SK-N-SH (cell line): ENCODE measurements at regions not wholly inside any gene's neighbourhood (a gene's known extent, or its start where the extent isn't known, plus 50 kb on each side); places are given as distances from the start of the nearest gene placed in this dataset.

Source experiments
- CTCF ChIA-PET: fragments of 300-600, 350-600 bp; formaldehyde crosslinking; extraction: SDS; loops from one replicate; lab custom pipeline; 2021; lab: Yijun Ruan, JAX
- POLR2A ChIA-PET: fragments of 350-600 bp; sonication (Branson Sonifier 250); formaldehyde crosslinking; extraction: SDS; loops from one replicate; lab custom pipeline; 2020; ENCODE audit warnings: antibody characterized with exemption, inconsistent platforms; lab: Yijun Ruan, JAX
- DNase-seq: peaks from one replicate; pipeline ENCODE4 v3.0.0; 2012
- H2AFZ ChIP-seq: fragments of 200-600 bp; sonication (generic); 2 replicates; pipeline ENCODE4 v1.8.1; 2016; ENCODE audit warnings: antibody characterized with exemption, mild to moderate bottlenecking, low read depth
- H3F3A ChIP-seq: fragments of 200-600 bp; sonication (generic); replicated peaks from 2 replicates; pipeline ENCODE3; 2016; ENCODE audit warnings: antibody characterized with exemption, mild to moderate bottlenecking; ENCODE audit not compliant: insufficient read depth
- H3K27ac ChIP-seq, 2 experiments: fragments of 200-500 bp in 1 of 2; fragments of 200-600 bp in 1 of 2; sonication (Bioruptor generic) in 1 of 2; sonication (generic), shearing (Covaris generic) in 1 of 2; 2 replicates each; pipeline versions ENCODE4 v1.5.1 to v1.6.1; 2014 to 2016; ENCODE audit warnings: low read depth in 2 of 2, inconsistent platforms in 1 of 2, low read length in 1 of 2, mild to moderate bottlenecking in 1 of 2, mixed read lengths in 1 of 2
- H3K27me3 ChIP-seq: fragments of 200-600 bp; sonication (generic), shearing (Covaris generic); 2 replicates; pipeline ENCODE4 v1.6.1; 2016; ENCODE audit warnings: mixed run types; ENCODE audit not compliant: insufficient read depth
- H3K36me3 ChIP-seq, 2 experiments: fragments of 200-500 bp in 1 of 2; fragments of 200-600 bp in 1 of 2; sonication (Bioruptor generic) in 1 of 2; sonication (generic) in 1 of 2; replicated peaks in 1 of 2; 2 replicates each; pipeline versions ENCODE3 to v1.5.1; 2014 to 2016; ENCODE audit warnings: low read length in 1 of 2, mild to moderate bottlenecking in 1 of 2; ENCODE audit not compliant: insufficient read depth in 2 of 2, control insufficient read depth in 1 of 2
- H3K4me1 ChIP-seq, 2 experiments: fragments of 200-500 bp in 1 of 2; fragments of 200-600 bp in 1 of 2; sonication (Bioruptor generic) in 1 of 2; sonication (generic), shearing (Covaris generic) in 1 of 2; 2 replicates each; pipeline versions ENCODE4 v1.5.1 to v1.6.1; 2014 to 2016; ENCODE audit warnings: low read depth in 1 of 2, low read length in 1 of 2, mixed run types in 1 of 2; ENCODE audit not compliant: insufficient read depth in 2 of 2, control insufficient read depth in 1 of 2
- H3K4me2 ChIP-seq: fragments of 200-600 bp; sonication (generic), shearing (Covaris generic); 2 replicates; pipeline ENCODE4 v1.6.1; 2017; ENCODE audit warnings: mixed run types
- H3K4me3 ChIP-seq, 2 experiments: fragments of 200-500 bp in 1 of 2; fragments of 200-600 bp in 1 of 2; sonication (Bioruptor generic) in 1 of 2; sonication (generic), shearing (Covaris generic) in 1 of 2; 2 replicates each; pipeline versions ENCODE4 v1.5.1 to v1.8.1; 2014 to 2016; ENCODE audit warnings: low read depth in 2 of 2, inconsistent platforms in 1 of 2, low read length in 1 of 2, mild to moderate bottlenecking in 1 of 2, mixed read lengths in 1 of 2, moderate library complexity in 1 of 2
- H3K79me2 ChIP-seq: fragments of 200-600 bp; sonication (generic); 2 replicates; pipeline ENCODE4 v1.8.1; 2017; ENCODE audit warnings: mild to moderate bottlenecking; ENCODE audit not compliant: insufficient read depth
- H3K9ac ChIP-seq: fragments of 200-600 bp; sonication (generic); 2 replicates; pipeline ENCODE4 v1.6.1; 2017; ENCODE audit warnings: mixed run types
- H3K9me2 ChIP-seq: fragments of 200-600 bp; sonication (generic); 2 replicates; pipeline ENCODE4 v1.6.1; 2017; ENCODE audit warnings: mixed run types
- H3K9me3 ChIP-seq: fragments of 200-600 bp; sonication (generic); 2 replicates; pipeline ENCODE4 v1.6.1; 2017; ENCODE audit warnings: mixed run types, mild to moderate bottlenecking, moderate library complexity
- H4K20me1 ChIP-seq: fragments of 200-600 bp; sonication (generic); 2 replicates; pipeline ENCODE4 v1.6.1; 2017; ENCODE audit warnings: mild to moderate bottlenecking, mixed run types; ENCODE audit not compliant: insufficient read depth
- CHD2 ChIP-seq: fragments of 150-350 bp; IDR thresholded peaks from 2 replicates; pipeline ENCODE4 v1.6.1; 2018; ENCODE audit warnings: low read length; ENCODE audit not compliant: partially characterized antibody
- EP300 ChIP-seq, 2 experiments: IDR thresholded peaks; 2 replicates each; pipeline versions ENCODE4 v1.4.0 to v1.6.1; 2012; ENCODE audit warnings: borderline replicate concordance in 1 of 2, low read depth in 1 of 2, low read length in 1 of 2
- EZH2phosphoT487 ChIP-seq: fragments of 200-600 bp; sonication (generic); IDR thresholded peaks from 2 replicates; pipeline ENCODE4 v1.6.1; 2017; ENCODE audit warnings: low read depth, mixed run types, mild to moderate bottlenecking, antibody characterized with exemption, moderate library complexity, borderline replicate concordance
- FOSL2 ChIP-seq: IDR thresholded peaks from 2 replicates; pipeline ENCODE4 v1.4.0; 2012; ENCODE audit warnings: low read depth, mild to moderate bottlenecking, moderate library complexity, borderline replicate concordance
- FOXJ3 ChIP-seq: sonication (generic); formaldehyde crosslinking; IDR thresholded peaks from 2 replicates; pipeline ENCODE4 v1.5.1; 2020; ENCODE audit warnings: mild to moderate bottlenecking, missing genetic modification reagents
- GABPA ChIP-seq: IDR thresholded peaks from 2 replicates; pipeline ENCODE4 v1.4.0; 2012; ENCODE audit warnings: low read depth, mild to moderate bottlenecking
- GATA2 ChIP-seq: sonication (generic); formaldehyde crosslinking; IDR thresholded peaks from 2 replicates; pipeline ENCODE4 v1.5.0; 2020; ENCODE audit warnings: mild to moderate bottlenecking, missing genetic modification reagents
- JUND ChIP-seq: IDR thresholded peaks from 2 replicates; pipeline ENCODE4 v1.4.0; 2012
- NFIC ChIP-seq: IDR thresholded peaks from 2 replicates; pipeline ENCODE4 v1.4.0; 2012; ENCODE audit warnings: borderline replicate concordance
- NRF1 ChIP-seq: IDR thresholded peaks from 2 replicates; pipeline ENCODE4 v1.6.1; 2012; ENCODE audit warnings: low read depth, mild to moderate bottlenecking, low read length
- RAD21 ChIP-seq: IDR thresholded peaks from 2 replicates; pipeline ENCODE4 v1.6.1; 2012; ENCODE audit warnings: mild to moderate bottlenecking, low read length
- RCOR1 ChIP-seq: fragments of 150-350 bp; IDR thresholded peaks from 2 replicates; pipeline ENCODE4 v1.6.1; 2017; ENCODE audit warnings: antibody characterized with exemption, low read length
- RFX5 ChIP-seq: IDR thresholded peaks from 2 replicates; pipeline ENCODE4 v1.6.1; 2012; ENCODE audit warnings: mild to moderate bottlenecking, improper control_type of control experiment, low read length
- TCF12 ChIP-seq: IDR thresholded peaks from 2 replicates; pipeline ENCODE4 v1.4.0; 2012
- TEAD4 ChIP-seq: IDR thresholded peaks from 2 replicates; pipeline ENCODE4 v1.4.0; 2012; ENCODE audit warnings: mild to moderate bottlenecking, borderline replicate concordance; ENCODE audit not compliant: insufficient read depth
- WGBS: methylation state at CpG from one replicate; pipeline ENCODE4 v1.1.6; 2017; ENCODE audit warnings: low lambda C conversion rate; 5-methylcytosine and 5-hydroxymethylcytosine counted together
- TF ChIP-seq, protein P1 (sequence below): IDR thresholded peaks from 2 replicates; pipeline ENCODE4; 2012
- TF ChIP-seq, protein P2 (sequence below): fragments of 150-350 bp; IDR thresholded peaks from 2 replicates; pipeline ENCODE4 v1.6.1; 2016; ENCODE audit warnings: mild to moderate bottlenecking, low read depth, low read length
- TF ChIP-seq, protein P3 (sequence below): IDR thresholded peaks from 2 replicates; pipeline ENCODE4 v1.4.0; 2012; ENCODE audit warnings: low read depth, borderline replicate concordance

DNA sequence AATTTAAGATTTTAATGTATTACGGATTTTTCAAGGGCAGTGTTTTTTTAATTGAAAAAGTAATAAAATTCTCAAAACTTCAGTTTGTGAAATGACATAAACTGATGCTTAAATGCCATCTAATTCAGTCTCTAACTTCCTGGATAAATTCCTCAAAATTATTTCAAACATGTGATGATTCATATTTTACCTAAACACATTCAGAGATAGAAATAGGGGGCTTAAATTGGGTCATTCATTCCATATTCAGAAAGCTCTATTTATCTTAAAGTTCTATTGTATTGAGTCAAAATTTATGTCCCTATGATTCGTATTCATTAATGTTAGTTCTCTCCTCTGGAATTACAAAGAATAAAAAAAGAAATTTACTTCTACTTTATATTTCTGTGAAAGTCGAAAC lies 713.6 kb upstream of the CHRM3 start (continued):
- TF ChIP-seq EP300 (IDR thresholded peaks at IDR 0.05; ENCODE audit: borderline replicate concordance in 1 of 2, low read depth in 1 of 2, low read length in 1 of 2) (no peak), JUND (no peak)

DNA sequence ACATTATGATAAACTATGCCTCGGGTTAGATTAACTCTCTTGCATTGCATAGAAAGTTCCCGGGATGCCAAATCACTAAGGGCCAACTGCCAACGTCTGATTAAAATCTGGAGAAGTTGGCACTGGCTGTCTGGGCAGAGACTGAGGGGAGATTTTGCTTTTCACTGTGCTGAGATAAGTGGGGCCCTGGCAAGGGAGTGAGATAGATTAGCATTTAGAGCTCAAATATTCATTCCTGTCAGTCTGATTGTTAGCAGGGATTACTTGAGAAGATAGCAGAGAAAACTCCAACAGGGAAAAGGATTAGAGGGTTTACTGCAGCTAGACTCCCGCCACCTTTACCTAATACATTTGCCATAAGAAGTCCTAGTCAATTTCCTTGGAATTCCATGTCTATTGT lies 714.1 kb upstream of the CHRM3 start:
- no peak overlapping the region for H3K9ac ChIP-seq
- DNase-seq: peak; percentile 68
- peak overlapping the region; percentile 44; the same call in 1 of the 2 replicates for H2AFZ ChIP-seq
- peak overlapping the region; percentile 18; the same call in 1 of the 2 replicates for H3K4me2 ChIP-seq
- no peak for TF ChIP-seq GABPA
- TF ChIP-seq FOSL2: no peak
- TF ChIP-seq EP300 (IDR thresholded peaks at IDR 0.05; ENCODE audit: borderline replicate concordance in 1 of 2, low read depth in 1 of 2, low read length in 1 of 2): peak; percentile 56 to 88; a peak in 3 of 4 replicates
- TF ChIP-seq RFX5: peak; percentile 20; the same call in 1 of the 2 replicates
- TF ChIP-seq RAD21: peak; percentile 33; the same call in 1 of the 2 replicates
- TF ChIP-seq RCOR1: peak; percentile 86
- TF ChIP-seq, protein P1, sequence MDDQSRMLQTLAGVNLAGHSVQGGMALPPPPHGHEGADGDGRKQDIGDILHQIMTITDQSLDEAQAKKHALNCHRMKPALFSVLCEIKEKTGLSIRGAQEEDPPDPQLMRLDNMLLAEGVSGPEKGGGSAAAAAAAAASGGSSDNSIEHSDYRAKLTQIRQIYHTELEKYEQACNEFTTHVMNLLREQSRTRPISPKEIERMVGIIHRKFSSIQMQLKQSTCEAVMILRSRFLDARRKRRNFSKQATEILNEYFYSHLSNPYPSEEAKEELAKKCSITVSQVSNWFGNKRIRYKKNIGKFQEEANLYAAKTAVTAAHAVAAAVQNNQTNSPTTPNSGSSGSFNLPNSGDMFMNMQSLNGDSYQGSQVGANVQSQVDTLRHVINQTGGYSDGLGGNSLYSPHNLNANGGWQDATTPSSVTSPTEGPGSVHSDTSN: peak; percentile 72
- no peak for TF ChIP-seq NRF1
- 0 out of 2 replicates have a peak, but pooled peaks have one; percentile 42 for TF ChIP-seq FOXJ3
- TF ChIP-seq, protein P2, sequence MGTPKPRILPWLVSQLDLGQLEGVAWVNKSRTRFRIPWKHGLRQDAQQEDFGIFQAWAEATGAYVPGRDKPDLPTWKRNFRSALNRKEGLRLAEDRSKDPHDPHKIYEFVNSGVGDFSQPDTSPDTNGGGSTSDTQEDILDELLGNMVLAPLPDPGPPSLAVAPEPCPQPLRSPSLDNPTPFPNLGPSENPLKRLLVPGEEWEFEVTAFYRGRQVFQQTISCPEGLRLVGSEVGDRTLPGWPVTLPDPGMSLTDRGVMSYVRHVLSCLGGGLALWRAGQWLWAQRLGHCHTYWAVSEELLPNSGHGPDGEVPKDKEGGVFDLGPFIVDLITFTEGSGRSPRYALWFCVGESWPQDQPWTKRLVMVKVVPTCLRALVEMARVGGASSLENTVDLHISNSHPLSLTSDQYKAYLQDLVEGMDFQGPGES: no peak
- TF ChIP-seq GATA2 (CRISPR knock-in tag): peak; percentile 97
- peak; percentile 54; the same call in 1 of the 2 replicates for TF ChIP-seq JUND
- peak; percentile 63 for TF ChIP-seq CHD2
- no peak for TF ChIP-seq EZH2phosphoT487
- TF ChIP-seq, protein P3, sequence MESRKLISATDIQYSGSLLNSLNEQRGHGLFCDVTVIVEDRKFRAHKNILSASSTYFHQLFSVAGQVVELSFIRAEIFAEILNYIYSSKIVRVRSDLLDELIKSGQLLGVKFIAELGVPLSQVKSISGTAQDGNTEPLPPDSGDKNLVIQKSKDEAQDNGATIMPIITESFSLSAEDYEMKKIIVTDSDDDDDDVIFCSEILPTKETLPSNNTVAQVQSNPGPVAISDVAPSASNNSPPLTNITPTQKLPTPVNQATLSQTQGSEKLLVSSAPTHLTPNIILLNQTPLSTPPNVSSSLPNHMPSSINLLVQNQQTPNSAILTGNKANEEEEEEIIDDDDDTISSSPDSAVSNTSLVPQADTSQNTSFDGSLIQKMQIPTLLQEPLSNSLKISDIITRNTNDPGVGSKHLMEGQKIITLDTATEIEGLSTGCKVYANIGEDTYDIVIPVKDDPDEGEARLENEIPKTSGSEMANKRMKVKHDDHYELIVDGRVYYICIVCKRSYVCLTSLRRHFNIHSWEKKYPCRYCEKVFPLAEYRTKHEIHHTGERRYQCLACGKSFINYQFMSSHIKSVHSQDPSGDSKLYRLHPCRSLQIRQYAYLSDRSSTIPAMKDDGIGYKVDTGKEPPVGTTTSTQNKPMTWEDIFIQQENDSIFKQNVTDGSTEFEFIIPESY: 0 out of 2 replicates have a peak, but pooled peaks have one; percentile 28
- TF ChIP-seq NFIC: peak; percentile 91
- peak; percentile 84 for TF ChIP-seq TCF12
- peak; percentile 54; the same call in 1 of the 2 replicates for TF ChIP-seq TEAD4
- ChIA-PET POLR2A (no interaction called here), CTCF (no interaction called here)
- 20% methylated on average over 4 of the region's 4 CpGs for WGBS
- no peaks in the 10 kb centered on the region for H3K27me3 ChIP-seq
- peaks cover 8 to 12% of the 10 kb centered on the region in 2 experiments; a peak in 3 of 4 replicates for H3K4me1 ChIP-seq
- H3F3A ChIP-seq: peaks cover 6% of the 10 kb centered on the region
- no peaks in the 10 kb centered on the region for H3K9me3 ChIP-seq
- no peaks in the 10 kb centered on the region for H4K20me1 ChIP-seq
- no peaks in the 10 kb centered on the region for H3K9me2 ChIP-seq
- H3K4me3 ChIP-seq: no peak overlapping the region
- H3K36me3 ChIP-seq: no peaks in the 10 kb centered on the region
- H3K79me2 ChIP-seq: no peaks in the 10 kb centered on the region
- peak overlapping the region; percentile 29 to 73; a peak in 3 of 4 replicates for H3K27ac ChIP-seq
